ENCODE measurements at regions not wholly inside any gene's neighbourhood (a gene's known extent, or its start where the extent isn't known, plus 50 kb on each side); places are given as distances from the start of the nearest gene placed in this dataset.

- TF ChIP-seq POLR2A (IDR thresholded peaks at IDR 0.05; ENCODE audit: low read depth, low read length) (no peak), POLR2AphosphoS5 (IDR thresholded peaks at IDR 0.05; ENCODE audit: low read depth, low read length) (no peak)
Measured at GRCh38 chr5:112686675-112687074, 51.0 kb upstream of the APC start.
